Activated naive CD8-positive, alpha-beta T cell treated with anti-CD3 and anti-CD28 coated beads, Interleukin-2, amount 10 ng/mL, durations not matched to agents 7 days and 5 days (primary cell): ENCODE measurements at regions not wholly inside any gene's neighbourhood (a gene's known extent, or its start where the extent isn't known, plus 50 kb on each side); places are given as distances from the start of the nearest gene placed in this dataset.
A peak's percentile ranks its signal among the peaks of the same experiment; 100 is the strongest.

ENCODE experiments used
- ATAC-seq: fragments of 150-1000 bp; cut with Tn5 transposase; one replicate; pipeline ENCODE4 v1.10.0; 2021; ENCODE audit warnings: low read depth, moderate library complexity
- POLR2A ChIA-PET: fragments of 350-600 bp; sonication (Branson Sonifier 250); formaldehyde crosslinking; loops from one replicate; lab custom pipeline; 2021; ENCODE audit warnings: antibody characterized with exemption; lab: Charles Lee
- DNase-seq: peaks from one replicate; pipeline ENCODE4 v3.0.0; 2021
- H3K27ac Mint-ChIP-seq: one replicate; pipeline ENCODE4 v1.8.0; 2022; ENCODE audit warnings: mild to moderate bottlenecking, mixed read lengths
- H3K27me3 Mint-ChIP-seq: one replicate; pipeline ENCODE4 v1.8.0; 2022; ENCODE audit warnings: mild to moderate bottlenecking, moderate library complexity, mixed read lengths
- H3K36me3 Mint-ChIP-seq: one replicate; pipeline ENCODE4 v1.8.0; 2021; ENCODE audit warnings: mild to moderate bottlenecking, mixed read lengths
- H3K4me1 Mint-ChIP-seq: one replicate; pipeline ENCODE4 v1.8.0; 2021; ENCODE audit warnings: mixed read lengths
- H3K4me3 Mint-ChIP-seq: one replicate; pipeline ENCODE4 v1.8.0; 2022; ENCODE audit warnings: mild to moderate bottlenecking, moderate library complexity, mixed read lengths
- H3K9me3 Mint-ChIP-seq: one replicate; pipeline ENCODE4 v1.8.0; 2021; ENCODE audit warnings: mixed read lengths

DNA sequence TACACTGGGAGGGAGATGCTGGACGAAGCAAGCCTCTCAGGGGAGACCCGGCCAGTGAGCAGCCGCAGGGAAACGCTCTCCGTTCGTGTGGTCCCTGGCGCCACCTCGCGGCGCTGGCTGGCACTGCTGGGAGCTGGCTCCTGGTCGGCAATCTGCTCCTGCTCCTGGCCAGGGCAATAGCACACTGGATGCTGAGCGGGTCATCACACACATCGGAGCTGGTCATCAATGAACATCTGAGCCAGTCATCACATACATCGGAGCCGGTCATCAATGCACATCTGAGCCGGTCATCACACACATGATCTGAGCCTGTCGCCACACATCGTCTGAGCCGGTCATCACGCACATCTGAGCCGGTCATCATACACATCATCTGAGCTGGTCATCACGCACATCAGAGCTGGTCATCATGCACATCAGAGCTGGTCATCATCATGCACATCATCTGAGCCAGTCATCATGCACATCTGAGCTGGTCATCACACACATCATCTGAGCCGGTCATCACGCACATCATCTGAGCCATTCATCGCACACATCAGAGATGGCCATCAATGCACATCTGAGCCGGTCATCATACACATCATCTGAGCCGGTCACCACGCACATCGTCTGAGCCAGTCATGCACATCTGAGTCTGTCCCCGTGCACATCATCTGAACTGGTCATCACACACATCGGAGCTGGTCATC lies 217.3 kb downstream of the RBFOX3 start:
- H3K27ac Mint-ChIP-seq, result no peak overlapping the region
- no peaks in the 10 kb centered on the region for H3K4me1 Mint-ChIP-seq
- DNase-seq (peak; percentile 84), ATAC-seq (peak; percentile 62)
- POLR2A ChIA-PET, result no interaction called here
- H3K36me3 Mint-ChIP-seq, result no peaks in the 10 kb centered on the region
- no peaks in the 10 kb centered on the region for H3K9me3 Mint-ChIP-seq
- peaks cover 10% of the 10 kb centered on the region for H3K27me3 Mint-ChIP-seq
- no peak overlapping the region for H3K4me3 Mint-ChIP-seq

DNA sequence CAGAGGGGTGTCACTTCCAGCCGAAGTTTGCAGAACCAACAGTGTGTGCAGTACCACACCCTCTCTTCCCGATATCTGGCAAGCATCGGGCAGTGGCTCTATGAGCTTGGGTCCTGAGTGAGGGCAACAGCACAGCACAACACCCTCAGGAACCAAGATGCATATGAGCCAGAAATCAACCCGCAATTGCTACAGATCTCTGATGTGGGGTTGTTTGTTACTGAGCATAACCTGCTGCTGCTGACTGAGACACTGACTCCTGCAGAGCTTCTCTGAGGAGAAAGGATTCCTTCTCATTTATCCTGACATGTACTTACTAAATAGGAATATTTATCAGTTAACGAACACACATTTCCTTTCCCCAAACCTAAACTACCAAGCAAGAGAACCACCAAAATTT lies 218.3 kb downstream of the RBFOX3 start:
- H3K27me3 Mint-ChIP-seq, result peaks cover 7% of the 10 kb centered on the region
- no peak overlapping the region for H3K27ac Mint-ChIP-seq
- H3K9me3 Mint-ChIP-seq, result no peaks in the 10 kb centered on the region
- no peaks in the 10 kb centered on the region for H3K4me1 Mint-ChIP-seq
- no peak overlapping the region for H3K4me3 Mint-ChIP-seq
- POLR2A ChIA-PET, result no interaction called here
- ATAC-seq (no peak), DNase-seq (no peak)
- no peaks in the 10 kb centered on the region for H3K36me3 Mint-ChIP-seq

DNA sequence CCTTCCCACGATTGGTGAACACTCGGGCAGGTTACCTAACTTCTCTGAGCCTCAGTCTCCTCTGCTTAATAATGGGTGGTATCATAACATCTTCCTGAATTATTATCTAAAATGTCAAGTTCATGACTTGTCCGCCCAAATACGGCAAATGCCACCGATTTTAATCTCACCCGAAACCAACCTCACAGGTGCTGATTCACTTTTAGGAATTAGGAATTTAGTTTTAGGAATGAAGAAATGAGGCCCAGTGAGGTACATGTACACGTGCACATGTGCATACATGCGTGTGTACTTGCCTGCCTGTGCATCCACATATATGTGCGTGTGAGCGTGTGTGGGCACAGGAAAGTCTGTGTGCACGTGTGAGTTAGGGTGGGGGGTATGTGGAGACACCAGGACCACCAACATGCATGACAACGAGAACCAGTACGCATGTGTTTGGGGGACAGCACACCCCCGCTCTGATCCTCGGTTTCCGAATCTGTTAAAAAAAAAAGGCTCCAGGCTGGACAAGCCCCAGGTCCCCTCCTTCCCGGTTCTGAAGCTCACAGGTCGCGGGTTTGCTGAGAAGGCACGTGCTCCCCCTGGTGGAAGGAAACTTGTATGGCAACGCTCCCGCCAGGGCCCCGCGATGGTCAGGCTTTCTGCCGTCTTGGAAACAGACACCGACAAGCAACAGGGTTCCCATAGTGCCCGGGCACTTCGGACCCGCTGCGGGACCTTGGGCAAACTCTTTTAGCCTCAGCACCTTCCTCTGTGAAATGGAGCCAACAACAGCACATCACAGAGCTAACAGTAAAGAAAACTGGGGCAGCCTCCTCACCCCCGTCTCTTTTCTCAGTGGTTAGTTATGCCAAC lies 219.2 kb downstream of the RBFOX3 start:
- ATAC-seq, result no peak
- DNase-seq, result peak; percentile 70
- no peaks in the 10 kb centered on the region for H3K4me1 Mint-ChIP-seq
- POLR2A ChIA-PET, result no interaction called here
- no peak overlapping the region for H3K4me3 Mint-ChIP-seq
- no peak overlapping the region for H3K27ac Mint-ChIP-seq
- no peaks in the 10 kb centered on the region for H3K36me3 Mint-ChIP-seq
- H3K27me3 Mint-ChIP-seq, result peaks cover 7% of the 10 kb centered on the region
- H3K9me3 Mint-ChIP-seq, result no peaks in the 10 kb centered on the region

DNA sequence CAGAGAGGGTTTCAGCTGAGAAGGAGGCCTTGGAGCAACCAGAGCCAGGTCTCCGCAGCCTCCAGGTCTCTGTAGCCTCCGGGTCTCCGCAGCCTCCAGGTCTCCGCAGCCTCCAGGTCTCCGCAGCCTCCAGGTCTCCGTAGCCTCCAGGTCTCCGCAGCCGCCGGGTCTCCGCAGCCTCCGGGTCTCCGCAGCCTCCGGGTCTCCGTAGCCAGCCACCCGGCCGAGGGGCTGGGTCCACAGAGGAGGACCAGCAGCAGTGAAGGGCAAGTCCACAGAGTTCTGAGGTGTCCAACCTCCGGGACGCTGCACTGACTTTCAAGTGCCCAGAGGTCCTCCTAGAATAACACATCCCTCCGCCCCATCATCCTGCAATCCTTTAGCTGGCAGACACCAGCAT lies 221.0 kb downstream of the RBFOX3 start:
- DNase-seq, result no peak
- Mint-ChIP-seq H3K27me3 (peaks cover 7% of the 10 kb centered on the region), H3K36me3 (no peaks in the 10 kb centered on the region), H3K9me3 (no peaks in the 10 kb centered on the region), H3K4me1 (no peaks in the 10 kb centered on the region), H3K27ac (no peak overlapping the region), H3K4me3 (no peak overlapping the region)
- POLR2A ChIA-PET, result no interaction called here
- no peak for ATAC-seq

DNA sequence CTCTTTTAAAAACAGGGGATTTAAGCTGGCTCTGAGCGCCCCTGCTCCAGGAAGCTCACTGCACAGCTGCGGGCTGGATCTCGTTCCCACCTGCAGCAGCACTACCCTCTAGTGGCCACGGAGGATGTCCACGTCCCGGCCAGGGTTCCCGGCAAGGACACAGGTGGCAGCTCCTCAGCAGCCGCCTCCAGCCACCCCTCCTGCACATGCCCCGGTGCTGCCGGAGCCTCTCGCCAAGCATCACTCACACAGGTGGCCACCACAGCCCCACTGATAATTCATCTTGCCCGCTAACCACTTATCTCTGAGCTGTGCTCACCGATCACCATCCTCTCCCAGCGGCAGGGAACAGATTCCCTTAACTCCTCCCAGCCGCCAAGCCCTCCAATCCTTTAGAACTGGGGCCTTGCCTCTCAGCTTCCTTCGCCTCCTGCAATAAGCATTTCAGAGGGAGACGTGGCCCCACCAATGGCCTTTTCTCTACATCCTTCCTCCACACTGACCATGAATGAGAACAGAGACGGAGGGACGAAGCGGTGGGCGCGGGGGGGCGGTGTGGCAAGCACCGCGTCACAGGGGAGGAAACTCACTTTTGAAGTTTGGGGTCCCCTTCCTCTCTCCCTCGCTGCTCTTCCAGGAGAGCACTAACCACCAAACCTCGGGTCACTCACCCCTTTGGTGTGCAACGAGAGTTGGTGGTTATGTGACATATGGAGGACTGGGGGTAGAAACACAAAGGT lies 222.1 kb downstream of the RBFOX3 start:
- peak; percentile 34 for ATAC-seq
- Mint-ChIP-seq H3K4me3 (no peak overlapping the region), H3K36me3 (no peaks in the 10 kb centered on the region), H3K27me3 (peaks cover 7% of the 10 kb centered on the region), H3K27ac (no peak overlapping the region), H3K9me3 (no peaks in the 10 kb centered on the region), H3K4me1 (no peaks in the 10 kb centered on the region)
- no peak for DNase-seq
- POLR2A ChIA-PET, result no interaction called here

DNA sequence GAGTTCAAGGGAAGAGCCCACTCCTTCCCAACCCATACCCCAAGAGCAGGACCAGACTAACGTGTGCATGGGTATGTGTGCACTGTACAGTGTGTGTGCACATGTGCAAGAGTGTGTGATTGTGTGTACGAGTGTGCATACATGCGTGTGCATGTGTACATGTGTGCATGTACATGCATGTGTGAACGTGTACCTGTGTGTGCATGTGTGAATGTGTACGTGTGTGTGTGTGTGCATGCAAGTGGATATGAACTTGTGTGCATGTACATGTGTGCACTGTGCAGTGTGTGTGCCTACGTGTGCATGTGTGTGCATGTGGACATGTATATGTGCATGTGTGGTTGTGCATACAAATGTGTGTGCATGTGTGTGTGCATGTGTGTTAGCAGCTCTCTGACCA lies 223.1 kb downstream of the RBFOX3 start:
- H3K36me3 Mint-ChIP-seq, result no peaks in the 10 kb centered on the region
- no peaks in the 10 kb centered on the region for H3K4me1 Mint-ChIP-seq
- POLR2A ChIA-PET, result no interaction called here
- DNase-seq (no peak), ATAC-seq (no peak)
- H3K27ac Mint-ChIP-seq, result no peak overlapping the region
- H3K9me3 Mint-ChIP-seq, result no peaks in the 10 kb centered on the region
- H3K27me3 Mint-ChIP-seq, result peaks cover 5% of the 10 kb centered on the region
- H3K4me3 Mint-ChIP-seq, result no peak overlapping the region

DNA sequence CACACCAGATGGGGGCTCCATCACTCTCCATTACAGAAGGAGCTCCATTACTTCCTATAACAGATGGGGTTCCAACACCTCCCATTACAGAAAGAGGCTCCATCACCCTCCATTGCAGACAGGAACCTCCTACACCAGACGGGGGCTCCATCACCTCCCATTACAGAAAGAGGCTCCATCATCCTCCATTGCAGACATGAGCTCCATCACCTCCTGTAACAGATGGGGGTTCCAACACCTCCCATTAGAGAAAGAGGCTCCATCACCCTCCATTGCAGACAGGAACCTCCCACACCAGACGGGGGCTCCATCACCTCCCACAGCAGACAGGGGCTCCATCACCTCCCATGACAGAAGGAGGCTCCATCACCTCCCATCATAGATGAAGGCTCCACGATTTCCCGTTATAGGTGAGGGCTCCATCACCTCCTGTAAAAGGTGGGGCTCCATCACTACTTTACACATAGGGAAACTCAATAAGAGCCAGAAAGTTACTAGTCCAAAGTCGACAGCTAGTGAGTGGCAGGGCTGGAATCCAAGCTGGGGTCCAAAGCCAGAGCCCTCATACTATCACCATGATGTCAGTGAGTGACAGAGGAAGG lies 224.8 kb downstream of the RBFOX3 start:
- Mint-ChIP-seq H3K36me3 (no peaks in the 10 kb centered on the region), H3K27me3 (no peaks in the 10 kb centered on the region), H3K4me3 (no peak overlapping the region), H3K27ac (no peak overlapping the region), H3K9me3 (no peaks in the 10 kb centered on the region), H3K4me1 (no peaks in the 10 kb centered on the region)
- no peak for DNase-seq
- POLR2A ChIA-PET, result no interaction called here
- ATAC-seq, result no peak

DNA sequence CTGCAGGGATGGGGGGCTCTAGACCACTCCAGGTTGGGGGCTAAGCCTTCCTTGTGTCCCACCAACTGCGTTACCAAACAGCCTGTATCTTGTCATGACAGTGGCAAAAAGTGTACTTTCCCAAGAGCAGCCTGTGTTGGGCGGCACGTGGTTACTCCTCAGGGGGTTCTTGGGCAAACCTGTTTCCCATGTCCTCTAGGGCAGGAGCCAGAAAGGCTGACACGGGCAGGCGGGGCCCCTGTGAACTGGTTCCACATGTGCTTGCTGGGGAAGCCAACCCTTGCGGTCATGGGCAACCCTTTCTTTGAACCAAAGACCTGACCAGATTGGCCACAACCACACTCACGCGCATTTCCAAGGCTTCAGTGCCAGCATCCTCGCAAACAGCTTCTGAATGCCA lies 228.5 kb downstream of the RBFOX3 start:
- Mint-ChIP-seq H3K9me3 (no peaks in the 10 kb centered on the region), H3K27me3 (no peaks in the 10 kb centered on the region)
- POLR2A ChIA-PET, result no interaction called here

DNA sequence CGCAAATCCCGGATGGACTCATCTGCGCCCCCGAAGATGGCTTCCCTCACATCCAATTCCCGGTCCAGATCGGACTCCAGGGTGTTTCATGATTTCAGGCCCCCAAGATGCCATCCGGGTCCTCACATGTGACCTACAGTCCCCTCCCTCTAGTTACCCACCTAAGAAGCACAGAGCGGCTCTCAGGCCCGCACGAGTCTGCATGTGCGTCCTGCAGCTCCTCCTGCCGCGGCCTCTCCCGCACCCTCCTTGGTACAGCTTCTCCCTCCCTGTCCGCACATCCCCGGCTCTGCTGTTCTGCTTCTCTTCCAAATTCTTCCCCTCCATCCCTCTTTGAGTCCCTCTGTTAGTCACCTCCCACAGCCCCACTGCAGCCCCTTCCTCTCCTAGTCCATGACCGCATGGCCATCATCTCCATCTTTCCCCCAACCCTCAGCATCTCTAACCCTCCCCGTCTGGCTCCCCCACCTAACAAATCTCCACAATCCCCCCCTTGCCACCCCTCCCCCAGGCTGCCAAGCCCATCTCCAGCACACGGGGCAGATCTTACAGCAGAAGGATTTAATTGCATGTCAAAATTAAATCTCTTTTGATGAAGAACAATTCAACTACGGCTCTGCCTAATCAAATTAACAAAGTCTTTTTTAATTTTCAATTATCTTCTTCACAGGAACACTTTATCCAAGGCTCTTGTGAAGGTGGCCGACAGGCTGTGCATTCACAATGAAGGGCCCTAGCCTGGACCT lies 231.0 kb downstream of the RBFOX3 start:
- H3K27me3 Mint-ChIP-seq, result no peaks in the 10 kb centered on the region
- POLR2A ChIA-PET, result no interaction called here
- ATAC-seq, result no peak
- H3K27ac Mint-ChIP-seq, result no peak overlapping the region
- DNase-seq, result no peak
- H3K9me3 Mint-ChIP-seq, result no peaks in the 10 kb centered on the region
- H3K4me1 Mint-ChIP-seq, result no peaks in the 10 kb centered on the region
- no peaks in the 10 kb centered on the region for H3K36me3 Mint-ChIP-seq
- H3K4me3 Mint-ChIP-seq, result no peak overlapping the region

More for the DNA sequence above, 228.5 kb downstream of the RBFOX3 start:
- H3K27ac Mint-ChIP-seq, result no peak overlapping the region
- no peak for DNase-seq
- H3K4me1 Mint-ChIP-seq, result no peaks in the 10 kb centered on the region
- no peak for ATAC-seq
- no peak overlapping the region for H3K4me3 Mint-ChIP-seq
- H3K36me3 Mint-ChIP-seq, result no peaks in the 10 kb centered on the region

DNA sequence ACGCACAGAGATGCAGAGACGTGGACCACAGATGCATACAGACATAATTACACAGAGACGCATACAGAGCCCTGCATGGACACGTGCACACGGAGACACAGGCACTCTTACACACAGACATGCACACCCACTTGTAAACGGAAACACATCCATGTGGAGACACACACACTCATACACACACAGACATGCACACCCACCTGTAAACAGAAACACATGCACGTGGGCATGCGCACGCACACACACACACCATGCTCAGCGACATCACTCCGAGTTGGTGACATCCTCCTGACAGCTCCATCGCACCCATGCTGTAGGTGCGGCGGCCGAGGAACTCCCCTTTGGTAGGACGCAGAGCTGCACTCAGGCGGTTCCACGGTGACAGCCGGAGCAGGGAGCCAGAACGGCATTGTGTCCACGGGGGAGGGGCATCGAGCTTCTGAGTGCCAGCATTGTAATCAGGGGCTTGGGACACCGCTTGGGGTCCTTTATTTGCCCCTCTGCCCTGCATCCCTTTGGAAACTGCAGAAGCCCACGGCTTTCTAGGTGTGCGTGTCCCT lies 233.5 kb downstream of the RBFOX3 start:
- H3K27me3 Mint-ChIP-seq, result no peaks in the 10 kb centered on the region

DNA sequence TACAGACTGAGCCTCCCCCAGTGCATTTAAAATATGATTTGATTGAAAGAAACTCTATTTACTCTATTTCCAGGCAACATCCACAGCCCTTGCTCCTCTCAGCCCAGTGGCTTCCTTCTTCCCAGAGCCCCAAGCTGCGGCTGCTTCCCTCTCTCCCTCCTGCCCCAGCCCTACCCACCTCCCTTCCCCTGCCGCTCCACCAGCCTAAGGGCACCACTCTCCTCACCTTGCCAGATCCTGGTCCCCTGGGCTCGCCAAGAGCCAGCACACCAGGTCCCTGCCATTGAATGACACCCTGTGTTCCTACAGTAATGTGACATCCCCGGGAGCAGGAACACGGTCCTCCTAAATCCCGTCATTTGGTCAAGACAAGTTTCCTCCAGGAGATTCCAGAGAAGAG lies 236.0 kb downstream of the RBFOX3 start:
- ATAC-seq (no peak), DNase-seq (no peak)
- POLR2A ChIA-PET, result no interaction called here
- H3K4me3 Mint-ChIP-seq, result no peak overlapping the region
- no peaks in the 10 kb centered on the region for H3K36me3 Mint-ChIP-seq
- H3K27ac Mint-ChIP-seq, result no peak overlapping the region
- no peaks in the 10 kb centered on the region for H3K27me3 Mint-ChIP-seq
- no peaks in the 10 kb centered on the region for H3K4me1 Mint-ChIP-seq
- H3K9me3 Mint-ChIP-seq, result no peaks in the 10 kb centered on the region

More for the DNA sequence above, 233.5 kb downstream of the RBFOX3 start:
- no peak for DNase-seq
- Mint-ChIP-seq H3K27ac (no peak overlapping the region), H3K36me3 (no peaks in the 10 kb centered on the region), H3K4me3 (no peak overlapping the region), H3K9me3 (no peaks in the 10 kb centered on the region), H3K4me1 (no peaks in the 10 kb centered on the region)
- POLR2A ChIA-PET, result no interaction called here
- no peak for ATAC-seq

DNA sequence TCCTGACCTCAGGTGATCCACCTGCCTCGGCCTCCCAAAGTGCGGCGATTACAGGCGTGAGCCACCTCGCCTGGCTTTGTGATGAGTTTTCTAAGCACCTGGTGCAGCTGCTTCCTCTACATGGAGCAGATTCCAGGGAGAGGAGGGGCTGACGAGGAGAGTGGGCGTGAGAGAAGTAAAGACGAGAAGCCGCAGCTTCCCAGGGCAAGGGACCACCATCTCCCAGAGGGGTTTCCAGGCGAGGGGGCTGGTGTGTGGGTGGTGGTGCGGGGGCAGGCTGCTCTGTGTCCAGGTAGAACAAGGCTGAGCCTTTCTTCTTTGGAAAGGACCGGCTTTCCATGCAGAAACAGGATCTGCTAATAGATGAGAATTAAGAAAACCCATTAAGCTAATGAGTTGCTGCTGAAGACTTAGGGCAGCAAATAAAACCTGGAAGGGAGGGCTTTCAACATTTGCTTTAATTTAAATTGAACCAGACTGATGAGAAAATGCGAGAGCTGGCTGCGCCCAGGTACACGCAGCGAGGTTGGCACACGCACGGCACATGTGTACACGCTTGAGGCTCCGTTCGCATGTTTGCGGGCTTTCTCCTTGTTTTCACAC lies 236.7 kb downstream of the RBFOX3 start:
- H3K27me3 Mint-ChIP-seq, result peaks cover 3% of the 10 kb centered on the region
- no peaks in the 10 kb centered on the region for H3K36me3 Mint-ChIP-seq
- H3K27ac Mint-ChIP-seq, result no peak overlapping the region
- no peak for ATAC-seq
- no peak overlapping the region for H3K4me3 Mint-ChIP-seq
- no peak for DNase-seq
- no peaks in the 10 kb centered on the region for H3K9me3 Mint-ChIP-seq
- POLR2A ChIA-PET, result no interaction called here
- no peaks in the 10 kb centered on the region for H3K4me1 Mint-ChIP-seq
